HG02678 (cell line): ENCODE measurements at regions not wholly inside any gene's neighbourhood (a gene's known extent, or its start where the extent isn't known, plus 50 kb on each side); places are given as distances from the start of the nearest gene placed in this dataset.
"Not testable (repeated sequence)": the region's sequence is repeated elsewhere in the genome, so short reads cannot be mapped to it uniquely, and the experiment has no call there.

Experiments used
- ATAC-seq: cut with Tn5 transposase; IDR thresholded peaks from one replicate; pipeline ENCODE4 v1.9.1; 2021; ENCODE audit warnings: mild to moderate bottlenecking, moderate library complexity; ENCODE audit not compliant: unreplicated experiment

DNA sequence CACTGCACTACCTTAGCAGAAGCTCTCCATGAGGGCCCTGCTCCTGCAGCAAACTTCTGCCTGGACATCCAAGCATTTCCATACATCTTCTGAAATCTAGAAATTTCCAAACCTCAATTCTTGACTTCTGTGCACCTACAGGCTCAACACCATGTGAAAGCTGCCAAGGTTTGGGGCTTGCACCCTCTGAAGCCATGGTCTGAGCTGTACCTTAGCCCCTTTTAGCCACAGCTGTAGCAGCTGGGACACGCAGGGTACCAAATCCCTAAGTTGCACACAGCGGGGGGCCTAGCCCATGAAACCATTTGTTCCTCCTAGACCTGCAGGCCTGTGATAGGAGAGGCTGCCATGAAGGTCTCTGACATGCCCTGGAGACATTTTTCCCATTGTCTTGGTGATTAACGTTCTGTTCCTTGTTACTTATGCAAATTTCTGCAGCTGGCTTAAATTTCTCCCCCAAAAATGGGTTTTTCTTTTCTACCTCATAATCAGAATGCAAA, 102.7 kb downstream of the EN1 start:
- not testable (repeated sequence) for ATAC-seq

DNA sequence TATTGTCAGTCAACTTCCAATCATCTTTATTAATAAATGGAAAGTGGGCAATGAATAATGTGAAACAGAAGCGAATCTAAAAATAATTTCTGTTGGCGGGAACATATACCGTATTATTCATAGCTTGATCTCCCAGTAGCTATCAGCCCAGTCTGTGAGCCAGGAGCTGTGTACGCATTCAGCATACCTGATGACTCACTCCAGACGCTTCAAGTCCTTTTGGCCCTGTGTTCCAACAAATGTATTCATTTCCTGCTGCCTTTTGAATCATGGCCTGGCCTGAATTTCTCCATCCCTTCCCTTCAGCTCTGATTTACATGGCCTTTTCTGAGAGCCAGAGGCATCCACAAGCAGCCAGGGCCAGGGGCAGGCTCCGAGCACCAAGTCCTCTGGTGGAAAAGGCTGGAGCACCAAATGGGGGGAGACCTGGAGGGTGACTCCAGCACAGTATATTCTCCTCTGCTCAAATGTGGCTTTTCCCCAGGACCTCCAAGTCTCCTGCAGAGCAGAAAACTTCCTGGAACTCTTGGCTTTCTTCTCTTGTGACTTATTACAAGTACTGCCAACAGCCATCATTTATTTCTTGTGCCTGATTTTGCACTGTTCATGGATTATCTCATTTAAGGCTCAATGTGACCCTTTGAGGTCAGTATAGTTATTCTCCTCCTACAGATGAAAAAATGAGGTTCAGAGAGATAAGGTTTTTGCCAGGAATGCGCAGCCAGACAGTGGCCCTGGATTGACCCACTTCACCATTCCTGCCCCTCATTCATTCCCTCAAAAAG, 108.7 kb downstream of the EN1 start:
- ATAC-seq, result no peak

DNA sequence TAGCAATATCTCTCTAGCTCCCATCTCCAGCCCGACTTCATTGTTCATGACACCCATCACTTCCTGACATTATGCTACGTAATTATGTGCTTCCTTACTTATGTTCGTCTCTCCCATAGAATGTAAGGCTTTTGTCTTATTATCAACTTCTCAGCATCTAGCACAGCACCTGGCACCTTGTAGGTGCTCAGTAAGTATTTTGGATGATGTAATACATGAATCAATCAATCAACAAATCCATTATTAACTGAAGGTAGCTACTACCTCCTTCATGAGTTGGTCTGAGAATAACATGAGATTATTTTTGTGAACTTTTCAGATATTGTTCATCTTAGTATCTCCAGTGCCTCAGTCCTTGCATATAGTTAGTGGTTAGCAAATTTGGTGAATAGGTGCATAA, 109.3 kb downstream of the EN1 start:
- ATAC-seq, result no peak

DNA sequence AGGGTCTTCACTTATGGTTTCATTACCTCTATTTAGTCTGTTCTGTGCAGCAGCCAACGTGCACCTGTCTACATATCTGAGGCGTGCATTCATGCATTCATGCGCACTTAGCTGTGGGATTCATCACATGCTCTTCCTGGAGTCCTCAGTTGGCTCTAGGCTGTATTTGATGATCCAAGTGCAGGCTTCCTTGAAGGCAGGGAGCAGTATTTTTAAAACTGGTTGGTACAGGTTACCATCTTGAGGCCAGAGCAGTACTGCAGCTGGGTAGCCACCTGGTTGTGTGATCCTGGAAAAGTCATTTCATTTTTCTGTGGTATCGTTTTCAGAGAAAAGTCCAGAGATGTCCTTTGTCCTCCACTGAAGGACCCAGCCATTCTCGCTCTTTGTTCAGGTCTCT, 109.8 kb downstream of the EN1 start:
- ATAC-seq, result no peak

DNA sequence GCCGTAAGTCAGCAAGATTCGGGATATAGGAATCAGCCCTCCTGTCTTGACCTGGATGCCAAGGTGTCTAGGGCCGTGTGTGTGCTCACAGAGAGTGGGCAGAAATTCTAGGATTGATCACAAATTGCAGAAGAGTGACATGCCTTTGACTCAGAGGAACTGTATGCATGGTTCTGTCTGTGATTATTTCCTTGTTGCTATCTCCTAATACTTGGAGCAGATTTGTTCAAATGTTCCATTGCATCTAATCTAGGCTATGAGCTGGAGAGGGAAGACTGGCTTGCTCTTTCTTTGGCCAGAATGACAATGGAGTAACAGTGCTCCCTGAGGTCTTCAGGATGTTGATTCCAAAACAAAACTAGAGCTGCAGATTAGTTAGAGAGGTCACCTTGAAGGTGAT, 115.0 kb downstream of the EN1 start:
- ATAC-seq, result no peak

DNA sequence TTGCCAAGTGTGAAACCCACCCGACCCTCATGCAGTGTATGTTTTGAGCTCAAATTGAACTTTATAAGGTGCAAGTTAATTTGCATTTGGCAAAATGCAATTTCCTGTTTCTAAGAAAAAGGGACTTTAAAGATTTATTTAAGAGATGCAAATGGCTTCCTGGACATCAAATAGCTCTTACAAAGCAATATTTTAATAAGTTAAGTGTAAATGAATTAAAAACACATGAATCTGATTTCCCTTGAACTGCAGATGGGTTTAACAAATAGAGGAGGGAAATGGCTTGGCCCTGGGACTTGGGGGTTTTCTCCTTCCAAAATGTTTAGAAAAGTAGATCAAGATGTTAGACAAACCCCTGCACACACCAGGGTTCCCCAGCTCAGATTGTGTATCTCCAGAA, 116.0 kb downstream of the EN1 start:
- ATAC-seq, result no peak

DNA sequence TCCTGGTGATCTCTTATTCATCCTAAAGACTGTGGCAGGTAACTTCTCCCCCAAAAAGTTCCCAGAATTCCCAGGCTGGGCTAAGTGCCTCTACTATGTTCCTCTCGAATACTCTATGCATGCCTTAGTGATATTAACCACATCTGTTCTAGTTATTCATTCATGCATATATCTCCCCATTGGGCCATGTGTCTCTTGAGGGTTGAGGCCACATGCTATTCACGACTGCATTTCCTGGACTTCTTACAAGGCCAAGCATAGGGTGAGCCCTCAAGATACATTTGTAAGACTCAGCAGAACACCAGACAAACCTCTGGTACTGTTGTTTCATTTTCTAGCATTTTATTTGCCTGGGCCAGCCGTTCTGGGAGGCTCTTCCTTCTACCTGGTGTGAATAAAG, 117.0 kb downstream of the EN1 start:
- ATAC-seq, result no peak

DNA sequence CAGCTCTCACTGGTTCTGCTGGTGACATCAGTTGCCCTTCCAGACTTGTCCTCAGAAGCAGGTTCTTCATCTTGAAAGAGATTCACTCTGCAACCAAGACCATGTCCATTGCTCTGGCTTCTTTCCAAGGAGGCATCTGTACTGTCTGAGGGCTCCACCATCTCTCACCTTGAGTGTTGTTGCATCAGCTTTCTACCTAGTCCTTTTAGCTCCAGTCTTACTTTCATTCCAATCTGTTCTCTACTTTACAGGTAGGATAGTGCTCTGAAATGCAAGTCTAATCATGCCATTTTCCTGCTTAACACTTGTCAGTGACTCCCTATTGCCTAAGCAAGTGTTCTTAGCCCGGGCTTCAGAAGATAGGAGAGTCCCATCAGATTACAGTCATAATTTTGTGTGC, 117.7 kb downstream of the EN1 start:
- no peak for ATAC-seq

DNA sequence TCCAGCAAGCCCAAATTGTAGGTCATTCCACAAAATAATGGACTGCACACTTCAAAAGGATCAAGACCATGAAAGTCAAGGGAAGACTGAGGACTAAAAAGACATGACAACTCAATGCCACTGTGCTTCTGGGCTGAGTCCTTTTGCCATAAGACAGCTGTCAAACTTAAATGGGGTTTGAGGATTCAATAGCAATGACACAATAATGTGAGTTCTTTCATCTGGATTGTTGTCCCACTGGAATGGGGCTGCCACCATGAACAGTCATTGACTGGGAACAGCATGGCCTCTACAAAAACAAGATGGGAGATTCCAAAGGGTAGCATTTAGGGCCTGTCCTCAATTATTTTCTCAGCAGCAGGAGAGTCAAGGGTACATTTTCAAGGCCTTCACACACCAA, 118.5 kb downstream of the EN1 start:
- no peak for ATAC-seq

DNA sequence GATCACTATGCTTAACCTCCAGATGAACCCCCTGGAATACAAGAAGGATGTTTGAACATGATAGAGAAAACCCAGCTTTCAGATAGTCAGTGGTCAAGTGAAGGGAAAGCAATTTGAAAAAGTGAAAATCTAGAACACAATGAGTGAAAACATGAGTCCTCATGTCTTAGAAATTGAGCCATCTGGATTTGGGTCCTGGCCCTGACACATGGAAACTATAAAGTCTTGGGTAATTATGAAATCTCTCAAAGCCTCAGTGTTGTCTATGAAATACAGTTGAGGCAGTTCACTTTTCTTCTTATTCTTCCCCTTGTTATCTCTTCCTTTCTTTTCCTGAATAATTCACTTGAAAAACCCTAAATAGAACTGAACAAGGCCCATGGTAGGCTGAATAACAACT, 120.6 kb downstream of the EN1 start:
- ATAC-seq, result no peak

DNA sequence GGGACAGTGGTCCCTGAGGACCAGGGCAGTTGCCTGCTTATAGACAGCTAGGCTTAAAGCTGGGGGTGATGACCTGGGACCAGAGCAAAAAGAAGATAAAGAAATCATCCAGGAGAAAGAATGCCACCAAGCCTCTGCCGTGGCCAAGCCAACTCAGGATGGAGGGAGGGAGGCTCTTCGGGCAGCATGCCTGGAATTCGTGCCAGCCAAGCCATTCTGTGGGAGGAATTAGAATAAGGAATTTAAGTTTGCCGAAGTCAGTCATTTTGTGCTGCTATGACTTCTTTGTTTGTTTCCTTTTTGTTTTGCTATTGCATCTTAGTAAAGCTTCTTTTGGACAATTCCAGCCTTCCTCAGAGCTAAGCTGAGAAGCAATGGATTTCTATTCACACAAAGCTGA, 124.1 kb downstream of the EN1 start:
- ATAC-seq, result no peak

DNA sequence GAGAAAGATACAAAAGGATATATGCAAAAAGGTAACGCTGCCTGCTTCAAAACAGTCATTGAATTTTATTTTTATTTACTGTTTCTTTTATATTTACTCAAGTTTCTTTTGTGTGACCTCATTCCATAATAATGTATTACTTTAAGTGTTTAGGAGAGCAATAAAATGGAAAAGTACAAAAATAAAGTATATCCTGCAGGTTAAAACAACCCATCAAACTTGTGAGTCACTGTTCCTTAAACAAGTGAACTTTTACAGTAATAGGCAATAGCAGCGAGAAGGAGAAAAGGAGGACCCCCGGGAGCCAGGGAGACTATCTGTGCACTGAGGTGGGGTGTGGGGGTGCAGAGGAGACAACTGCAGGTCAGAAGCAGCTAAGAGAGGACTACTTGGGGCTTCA, 124.5 kb downstream of the EN1 start:
- ATAC-seq, result no peak

DNA sequence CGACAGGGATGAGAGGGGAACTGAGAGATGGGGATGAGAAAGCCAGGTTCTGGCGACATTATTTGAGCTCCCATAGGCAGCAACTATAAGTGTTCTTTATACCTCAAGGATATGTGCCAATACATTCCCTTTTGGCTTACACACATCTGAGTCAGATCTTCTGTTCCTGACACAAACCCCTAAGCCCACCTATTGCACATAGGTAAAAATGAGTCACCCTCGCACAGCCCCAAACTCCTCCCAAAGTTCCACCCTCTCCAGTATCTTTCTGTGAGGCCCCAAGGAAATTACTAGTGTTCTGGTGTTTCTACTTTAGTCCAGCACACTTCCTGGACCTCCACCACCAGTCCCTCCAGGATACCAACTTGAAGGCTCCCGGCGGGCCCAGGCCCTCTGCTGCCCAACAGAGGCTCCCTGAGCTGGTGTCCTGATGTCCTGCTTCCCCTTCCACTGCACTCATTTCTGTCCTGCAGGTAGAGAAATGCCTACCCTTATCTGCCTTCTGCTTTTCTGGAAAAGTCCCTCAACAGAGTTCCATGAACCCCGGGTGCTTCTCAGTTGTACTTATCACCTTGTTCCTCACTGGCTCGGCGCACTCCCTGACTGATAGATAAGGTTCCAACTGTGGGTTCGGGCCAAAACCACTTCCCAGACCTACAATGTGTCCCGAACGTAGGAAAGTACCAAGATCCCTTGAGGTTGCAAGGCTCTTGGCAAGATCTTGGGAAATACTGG, 125.5 kb downstream of the EN1 start:
- no peak for ATAC-seq

DNA sequence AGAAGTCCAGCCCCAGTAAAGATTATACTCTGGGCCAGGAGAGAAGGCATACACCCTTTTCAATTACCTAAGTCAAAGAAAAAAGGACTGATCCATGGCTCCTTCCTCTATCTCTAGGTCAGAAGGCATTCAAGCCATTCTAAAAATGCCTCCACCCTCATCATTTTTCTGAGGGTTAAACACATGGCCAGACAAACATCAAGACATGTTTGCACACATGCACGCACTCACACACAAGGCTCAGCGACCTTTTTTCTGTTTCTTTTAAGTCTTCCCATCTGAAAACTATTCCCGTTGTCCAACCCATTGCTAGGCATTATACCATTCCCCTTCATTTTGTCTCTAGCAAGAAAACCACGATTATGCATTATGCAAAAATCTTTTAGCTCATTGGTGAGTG, 126.6 kb downstream of the EN1 start:
- no peak for ATAC-seq

DNA sequence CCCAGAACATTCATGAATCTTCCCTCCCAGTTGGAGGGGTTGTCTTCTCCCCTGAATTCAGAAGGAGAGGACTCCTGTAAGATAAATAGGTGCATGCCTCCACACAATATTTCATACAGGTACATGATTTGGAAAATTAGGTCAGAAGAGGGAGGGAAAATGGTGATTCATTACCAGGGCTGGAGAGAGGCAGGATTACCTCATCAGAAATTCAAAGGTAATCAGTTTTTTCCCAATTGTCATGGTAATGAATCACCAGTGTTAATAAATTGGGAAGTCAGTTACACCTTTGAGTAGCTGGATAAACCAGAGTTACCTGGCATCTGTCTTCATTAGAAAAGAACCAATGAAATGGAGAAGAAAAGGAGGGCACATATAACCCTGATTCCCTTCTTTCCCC, 128.5 kb downstream of the EN1 start:
- no peak for ATAC-seq

DNA sequence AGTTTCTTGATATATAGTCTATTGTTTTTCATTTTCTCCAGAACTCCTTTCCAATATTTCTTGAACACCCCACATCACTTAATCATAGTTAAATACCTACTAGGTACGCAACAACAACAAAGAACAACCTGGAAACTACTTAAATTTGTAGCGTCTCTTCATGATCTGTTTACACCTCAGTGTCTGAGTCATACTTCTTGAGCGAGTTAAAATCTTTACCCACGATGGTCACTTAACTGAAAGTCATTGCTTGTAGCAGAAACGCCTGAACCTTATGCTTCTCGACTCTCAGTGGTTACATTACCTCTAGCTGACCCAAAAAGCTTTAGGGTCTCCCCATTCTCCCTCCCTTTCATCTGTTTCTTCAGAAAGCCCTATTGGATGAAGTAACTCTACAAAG, 131.3 kb downstream of the EN1 start:
- no peak for ATAC-seq

DNA sequence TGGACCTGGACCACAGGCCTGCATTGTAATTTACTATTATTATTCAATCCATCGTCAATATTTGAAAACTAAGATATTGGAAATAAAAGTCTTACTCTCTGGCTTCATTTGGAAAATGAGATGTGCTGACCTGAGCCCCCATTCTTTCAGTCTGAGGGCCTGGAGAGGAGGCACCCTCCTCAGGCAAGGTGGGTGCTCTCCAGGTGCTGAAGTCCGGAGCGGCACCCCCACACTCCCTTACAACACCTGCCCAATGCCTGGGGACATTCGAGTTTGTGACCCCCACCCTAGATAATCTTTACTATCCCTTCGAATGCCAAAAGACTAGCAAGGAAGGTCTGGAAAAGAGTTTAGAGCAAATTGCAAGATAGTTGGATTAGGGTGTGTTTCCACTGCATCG, 133.3 kb downstream of the EN1 start:
- ATAC-seq, result no peak

DNA sequence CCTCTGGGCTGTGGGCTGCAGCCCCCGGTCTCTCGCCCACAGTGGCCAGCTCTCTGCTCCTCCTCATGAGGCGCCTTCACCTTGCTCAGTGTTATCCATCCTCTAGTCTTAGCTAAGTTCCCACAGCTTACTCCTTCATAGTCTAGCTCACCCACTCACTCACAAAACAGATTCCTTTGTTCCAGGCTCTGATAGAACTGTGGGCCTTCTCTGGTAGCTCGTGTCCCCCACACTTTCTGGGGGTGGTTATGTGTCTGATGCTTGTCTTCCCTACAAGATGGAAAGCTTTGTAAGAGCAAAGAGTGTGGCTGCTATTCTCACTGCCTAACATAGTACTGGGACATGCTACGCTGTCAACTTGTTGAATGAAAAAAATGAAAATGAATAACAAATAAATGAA, 135.8 kb downstream of the EN1 start:
- no peak for ATAC-seq

DNA sequence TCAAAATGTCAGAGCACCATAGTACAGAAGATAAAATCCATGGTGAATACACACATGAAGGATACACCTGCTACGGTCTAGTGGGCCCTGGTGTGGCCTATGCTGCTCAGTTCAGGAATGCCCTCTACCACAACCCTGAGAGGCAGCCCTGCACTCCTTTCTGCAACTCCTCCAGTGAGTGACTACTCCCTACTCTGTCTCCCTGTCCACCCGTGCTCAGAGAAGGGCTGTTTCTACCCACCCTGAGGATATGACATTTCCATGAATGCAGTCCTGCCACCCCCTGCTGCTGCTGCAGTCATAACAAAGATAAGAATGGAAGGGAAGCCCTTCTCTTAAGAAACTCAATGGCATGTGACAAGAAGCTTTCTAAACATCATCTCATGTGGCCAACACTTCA, 137.0 kb downstream of the EN1 start:
- no peak for ATAC-seq

DNA sequence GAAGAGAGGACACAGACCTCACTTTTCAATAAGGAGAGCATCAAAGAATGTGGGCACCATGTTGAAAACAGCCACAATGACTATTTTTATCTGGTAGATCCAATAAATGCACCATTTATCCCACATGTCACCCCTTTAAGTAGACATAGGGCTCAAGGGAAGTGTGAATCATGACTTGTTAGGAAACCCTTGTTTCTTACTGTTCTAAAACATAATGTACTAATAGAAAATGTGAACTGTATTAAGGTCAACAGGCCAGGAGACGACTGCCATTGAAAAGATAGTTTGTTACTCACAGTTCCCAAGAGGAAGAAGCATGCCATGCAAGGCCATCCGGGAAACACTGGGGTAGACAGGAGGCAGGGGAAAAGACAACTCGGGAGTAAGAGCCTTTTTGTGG, 137.7 kb downstream of the EN1 start:
- ATAC-seq, result no peak

DNA sequence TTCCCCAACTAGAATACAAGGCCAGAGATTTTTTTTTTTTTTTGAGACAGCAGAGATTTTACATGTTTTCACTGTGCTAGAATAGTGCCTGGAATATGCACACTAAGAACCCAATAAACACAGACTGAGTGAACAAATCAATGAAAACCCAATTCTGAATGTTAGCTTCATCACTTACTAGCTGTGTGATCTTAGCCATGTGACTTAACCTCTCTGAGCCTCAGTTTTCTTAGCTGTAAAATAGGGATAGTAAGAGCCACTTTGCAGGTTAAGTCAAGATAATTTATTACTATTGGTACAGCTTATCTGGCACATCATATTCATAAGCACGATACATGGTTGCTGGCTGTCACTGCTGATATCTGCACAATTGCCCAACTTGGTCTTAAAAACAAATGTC, 140.6 kb downstream of the EN1 start:
- ATAC-seq, result no peak

DNA sequence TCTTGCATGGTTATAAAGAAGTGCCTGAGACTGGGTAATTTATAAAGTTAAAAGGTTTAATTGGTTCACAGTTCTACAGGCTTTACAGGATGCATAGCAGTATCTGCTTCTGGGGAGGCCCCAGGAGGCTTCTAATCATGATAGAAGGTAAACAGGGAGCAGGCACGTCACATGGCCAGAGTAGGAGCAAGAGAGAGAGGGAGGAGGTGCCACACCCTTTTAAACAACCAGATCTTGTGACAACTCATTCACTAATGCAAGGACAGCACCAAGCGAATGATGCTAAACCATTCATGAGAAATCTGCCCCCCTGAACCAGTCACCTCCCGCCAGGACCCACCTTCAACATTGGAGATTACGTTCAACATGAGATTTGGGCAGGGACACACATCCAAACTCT, 141.1 kb downstream of the EN1 start:
- no peak for ATAC-seq

DNA sequence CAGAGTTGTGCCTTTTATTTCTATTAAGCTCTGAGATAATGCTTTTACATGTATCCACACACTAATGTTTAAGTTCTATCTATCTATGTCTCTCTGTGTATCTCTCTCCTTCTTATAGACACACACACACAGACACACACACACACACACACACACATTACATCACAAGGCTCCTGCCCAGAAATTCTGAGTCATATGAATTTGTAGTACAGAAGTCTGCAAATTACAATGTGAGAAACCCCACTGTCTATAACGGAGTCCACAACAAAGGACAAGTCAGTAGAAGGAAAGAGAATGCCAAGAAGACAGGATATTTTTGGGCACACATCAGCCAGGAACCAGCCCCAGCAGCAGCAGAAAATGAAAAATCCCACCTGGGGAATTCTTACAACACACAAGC, 142.4 kb downstream of the EN1 start:
- ATAC-seq, result no peak
